ENCODE measurements at regions not wholly inside any gene's neighbourhood (a gene's known extent, or its start where the extent isn't known, plus 50 kb on each side); places are given as distances from the start of the nearest gene placed in this dataset.
A peak's percentile ranks its signal among the peaks of the same experiment; 100 is the strongest.
"Not testable (repeated sequence)": the region's sequence is repeated elsewhere in the genome, so short reads cannot be mapped to it uniquely, and the experiment has no call there.

DNA sequence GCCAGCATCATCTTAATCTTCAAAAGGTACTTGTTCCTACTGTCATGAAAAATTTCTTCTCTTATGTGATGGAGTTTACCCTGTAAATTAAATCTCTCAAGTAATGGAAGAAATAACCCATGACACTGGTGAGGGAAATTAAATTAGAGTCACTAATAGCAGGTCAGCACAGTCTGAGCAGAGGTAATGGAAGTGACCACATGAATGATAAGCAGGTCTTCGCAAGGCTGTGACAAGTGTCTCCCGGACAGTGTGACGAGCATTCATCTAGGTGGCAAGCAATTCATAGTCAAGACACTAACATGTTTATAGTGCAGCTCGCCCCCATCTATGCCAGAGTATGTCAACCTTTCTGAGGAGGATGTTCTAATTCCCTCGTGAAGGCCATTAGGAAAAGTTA is 249.2 kb downstream of the FRK start:
- DNase-seq (ENCODE audit: low read depth): no peak

DNA sequence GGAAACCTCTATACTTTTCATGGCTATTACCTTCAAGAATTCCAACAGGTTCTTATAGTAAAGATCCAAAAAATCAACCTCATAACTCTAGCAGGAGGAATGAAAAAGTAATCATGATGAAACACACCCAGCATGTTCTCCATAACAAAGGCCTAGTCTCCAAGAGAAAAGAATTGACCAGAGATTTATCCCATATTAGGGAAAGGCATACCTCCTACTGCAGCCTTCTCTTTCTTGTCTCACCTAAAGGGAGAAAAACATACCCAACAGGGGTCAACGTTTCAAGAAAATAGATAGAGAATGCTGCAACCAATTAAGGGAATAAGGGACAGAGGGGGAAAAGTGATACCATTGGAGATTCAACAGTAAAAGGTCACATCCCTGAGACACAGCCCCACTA is 262.5 kb downstream of the FRK start:
- no peak for DNase-seq (ENCODE audit: low read depth)

DNA sequence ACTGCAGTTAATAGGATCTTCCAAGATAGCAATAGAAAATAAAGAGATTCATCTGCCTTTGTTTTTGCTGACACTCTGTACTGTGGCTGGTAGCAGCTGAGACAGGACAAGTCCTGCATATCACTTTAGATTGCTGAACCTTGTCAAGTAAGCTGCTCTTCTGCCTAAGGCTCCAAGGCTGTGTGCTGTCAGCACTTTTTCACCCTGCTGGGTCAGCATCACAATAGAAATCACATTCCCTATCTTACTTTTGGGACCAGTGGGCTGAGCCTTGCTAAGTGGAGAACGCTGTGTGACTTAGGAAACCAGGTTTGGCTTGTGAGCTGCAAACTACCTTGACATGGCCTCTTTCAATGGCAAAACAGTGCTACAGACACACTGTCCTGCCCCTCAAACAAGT is 263.9 kb downstream of the FRK start:
- DNase-seq (ENCODE audit: low read depth): no peak

DNA sequence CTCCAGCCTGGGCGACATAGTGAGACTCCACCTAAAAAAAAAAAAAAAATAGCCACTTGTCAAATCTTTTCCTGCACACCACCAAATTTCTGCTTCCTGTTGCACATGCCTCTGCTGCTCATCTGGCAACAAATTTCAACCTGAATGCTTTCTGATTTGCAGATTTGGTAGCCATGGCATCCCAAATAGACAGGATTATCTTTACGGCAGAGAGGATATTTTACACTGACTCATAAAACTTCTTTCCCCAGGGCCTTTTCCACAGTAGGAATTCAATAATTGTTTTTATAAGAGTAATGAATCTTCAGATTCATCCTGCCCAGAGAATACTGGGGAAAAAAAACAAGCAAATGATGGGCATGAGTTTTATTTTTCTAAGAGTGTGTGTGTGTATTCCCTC is 264.6 kb downstream of the FRK start:
- no peak for DNase-seq (ENCODE audit: low read depth)

DNA sequence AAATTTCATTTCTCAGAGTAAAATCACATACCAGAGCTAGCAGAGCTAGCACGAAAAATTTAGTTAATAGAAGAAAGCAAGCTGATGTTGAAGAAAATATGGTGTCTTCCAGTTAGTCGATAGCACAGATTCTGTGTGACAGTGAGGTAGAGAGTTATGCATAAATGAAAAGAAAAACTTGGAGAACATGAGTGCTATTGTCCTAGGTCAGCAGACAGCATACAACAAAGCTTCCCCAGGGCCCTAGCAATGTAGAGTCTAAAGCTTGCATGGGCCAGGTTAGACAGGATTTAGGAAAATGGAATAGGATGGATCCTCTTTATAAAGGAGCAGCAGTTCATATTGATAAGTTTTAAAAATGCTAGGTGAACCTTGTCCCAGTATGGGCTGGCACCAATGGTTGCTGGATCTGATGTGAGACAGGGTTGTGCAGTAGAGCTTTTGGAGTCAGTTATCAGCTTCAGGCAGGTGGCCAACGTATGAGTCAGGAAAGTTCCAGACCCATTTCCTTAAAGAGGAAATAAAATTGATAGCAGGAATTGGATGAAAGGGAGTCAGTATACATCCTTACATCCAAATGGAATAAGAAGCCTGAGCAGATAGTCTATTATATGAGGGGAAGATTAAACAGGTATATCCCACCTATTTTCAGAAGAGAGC is 277.2 kb downstream of the FRK start:
- no peak for DNase-seq (ENCODE audit: low read depth)

GRCh38 chr6:115782612-115783011 is 278.1 kb downstream of the FRK start:
- DNase-seq (ENCODE audit: low read depth): no peak

GRCh38 chr6:115773741-115774140 is 286.9 kb downstream of the FRK start:
- no peak for DNase-seq (ENCODE audit: low read depth)

DNA sequence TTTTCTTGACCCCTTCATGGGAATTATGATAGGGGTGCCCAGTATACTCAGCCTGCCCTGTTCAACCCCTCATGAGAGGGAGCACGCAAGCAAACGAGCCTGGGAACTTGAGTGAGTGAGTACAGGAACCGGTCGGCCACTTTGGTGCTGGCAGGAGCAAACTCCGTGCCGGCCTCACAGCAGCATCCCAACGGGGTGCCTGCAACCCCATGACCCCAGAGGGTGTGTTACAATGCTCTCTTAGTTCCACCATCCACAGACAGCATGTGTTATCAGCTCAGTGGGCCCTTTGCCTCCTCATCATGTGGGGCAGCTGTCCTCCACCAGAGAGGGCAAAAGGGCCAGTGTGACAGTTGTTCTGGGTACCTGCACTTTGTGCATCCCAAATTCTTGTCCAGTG is 289.8 kb downstream of the FRK start:
- DNase-seq (ENCODE audit: low read depth): no peak

DNA sequence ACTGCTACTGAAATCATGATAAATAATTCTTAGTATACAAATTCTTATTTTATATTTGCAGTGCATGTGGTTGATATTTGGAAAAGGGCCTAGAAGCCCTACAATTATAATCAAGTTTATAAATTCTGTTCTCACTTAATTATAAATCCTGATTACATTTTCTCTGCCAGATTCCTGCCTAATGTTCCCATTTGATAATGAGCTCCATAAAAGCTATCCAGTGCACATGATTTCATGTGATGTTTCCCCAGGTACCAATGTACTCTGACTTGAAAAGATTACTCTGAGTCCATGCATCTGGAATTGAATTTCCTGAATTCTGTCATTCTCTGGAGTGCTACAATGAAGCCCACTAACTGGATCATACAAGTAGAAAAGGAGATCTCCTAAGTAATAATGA is 292.2 kb downstream of the FRK start:
- DNase-seq (ENCODE audit: low read depth): no peak

DNA sequence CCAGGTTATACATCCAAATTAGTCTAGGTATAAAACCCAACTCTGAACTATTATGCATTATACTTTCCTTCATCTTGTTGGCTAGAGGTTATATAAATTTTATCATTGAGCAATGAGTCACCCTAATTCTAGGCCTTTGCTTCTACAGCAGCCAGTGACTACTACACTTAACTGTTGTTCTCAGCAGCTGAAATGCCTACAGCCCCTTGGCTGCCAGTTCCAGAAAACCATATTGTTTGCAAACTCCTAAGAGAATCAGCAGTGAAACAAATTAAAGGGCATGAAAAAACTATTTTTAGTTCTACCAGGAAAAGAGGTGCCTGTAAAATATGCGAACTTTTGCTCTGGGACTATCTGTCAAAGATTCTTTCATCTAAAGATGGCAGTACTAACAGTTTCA is 292.8 kb downstream of the FRK start:
- DNase-seq (ENCODE audit: low read depth): no peak

DNA sequence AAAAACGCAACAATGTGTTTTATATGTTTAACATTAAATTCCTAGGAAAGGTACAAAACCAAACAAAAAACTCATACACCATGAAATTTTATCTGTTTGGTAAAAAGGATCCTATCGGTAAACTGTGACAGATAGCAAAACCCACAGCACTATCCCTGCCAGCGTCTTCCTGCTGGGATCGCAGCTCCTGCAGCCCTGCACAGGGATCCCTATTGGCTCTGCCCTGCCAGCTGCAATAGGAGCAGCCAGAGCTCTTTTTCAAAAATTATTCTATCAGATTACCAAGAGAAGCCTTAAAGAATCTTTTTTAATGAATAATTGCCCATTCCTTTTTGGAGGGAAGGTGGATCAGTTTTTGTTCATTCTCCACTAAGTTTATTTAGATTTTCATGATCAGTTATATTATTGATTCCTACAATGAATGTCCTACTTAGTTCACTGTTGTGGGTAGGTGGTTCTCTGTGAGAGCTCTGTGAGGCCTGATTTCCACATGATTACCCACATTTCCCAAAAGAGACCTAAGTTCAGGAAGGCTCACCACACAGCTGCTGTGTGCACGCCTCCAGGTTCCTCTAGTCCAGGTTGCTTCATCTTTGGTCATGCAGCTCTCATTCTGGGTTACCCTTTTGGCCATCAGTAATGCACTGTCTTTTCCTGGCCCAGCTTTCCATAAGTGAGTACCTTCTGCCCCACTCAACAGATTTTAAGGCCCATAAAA is 293.8 kb downstream of the FRK start:
- peak; percentile 45 for DNase-seq (ENCODE audit: low read depth)

- no peak for DNase-seq (ENCODE audit: low read depth)
Measured at GRCh38 chr6:115765966-115766365, 294.7 kb downstream of the FRK start.

- no peak for DNase-seq (ENCODE audit: low read depth)
Measured at GRCh38 chr6:115759051-115759450, 301.6 kb downstream of the FRK start.

- peak; percentile 1 for DNase-seq (ENCODE audit: low read depth)
Measured at GRCh38 chr6:115753446-115753845, 307.2 kb downstream of the FRK start.

- no peak for DNase-seq (ENCODE audit: low read depth)
Measured at GRCh38 chr6:115750946-115751345, 309.7 kb downstream of the FRK start.

GRCh38 chr6:115750292-115750691 is 310.4 kb downstream of the FRK start:
- no peak for DNase-seq (ENCODE audit: low read depth)

DNA sequence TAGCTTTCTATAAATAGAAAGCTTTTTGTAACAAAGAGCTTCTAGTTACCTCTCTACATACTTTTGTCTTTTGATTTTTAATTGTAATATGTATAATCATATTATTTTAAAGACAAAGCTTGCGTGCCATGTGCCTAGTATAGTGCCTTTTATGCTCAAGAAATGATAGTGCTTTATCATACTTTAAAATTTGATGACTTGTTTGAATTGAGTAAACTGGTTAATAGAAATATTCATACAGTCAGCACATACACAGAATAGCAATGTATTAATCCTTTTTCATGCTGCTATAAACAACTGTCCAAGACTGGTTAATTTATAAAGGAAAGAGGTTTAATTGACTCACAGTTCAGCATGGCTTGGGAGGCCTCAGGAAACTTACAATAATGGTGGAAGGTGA is 313.0 kb downstream of the FRK start:
- no peak for DNase-seq (ENCODE audit: low read depth)

DNA sequence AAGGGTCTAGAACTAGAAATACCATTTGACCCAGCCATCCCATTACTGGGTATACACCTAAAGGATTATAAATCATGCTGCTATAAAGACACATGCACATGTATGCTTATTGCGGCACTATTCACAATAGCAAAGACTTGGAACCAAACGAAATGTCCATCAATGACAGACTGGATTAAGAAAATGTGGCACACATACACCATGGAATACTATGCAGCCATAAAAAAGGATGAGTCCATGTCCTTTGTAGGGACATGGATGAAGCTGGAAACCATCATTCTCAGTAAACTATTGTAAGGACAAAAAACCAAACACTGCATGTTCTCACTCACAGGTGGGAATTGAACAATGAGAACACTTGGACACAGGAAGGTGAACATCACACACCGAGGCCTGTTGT is 314.1 kb downstream of the FRK start:
- DNase-seq (ENCODE audit: low read depth): not testable (repeated sequence)

DNA sequence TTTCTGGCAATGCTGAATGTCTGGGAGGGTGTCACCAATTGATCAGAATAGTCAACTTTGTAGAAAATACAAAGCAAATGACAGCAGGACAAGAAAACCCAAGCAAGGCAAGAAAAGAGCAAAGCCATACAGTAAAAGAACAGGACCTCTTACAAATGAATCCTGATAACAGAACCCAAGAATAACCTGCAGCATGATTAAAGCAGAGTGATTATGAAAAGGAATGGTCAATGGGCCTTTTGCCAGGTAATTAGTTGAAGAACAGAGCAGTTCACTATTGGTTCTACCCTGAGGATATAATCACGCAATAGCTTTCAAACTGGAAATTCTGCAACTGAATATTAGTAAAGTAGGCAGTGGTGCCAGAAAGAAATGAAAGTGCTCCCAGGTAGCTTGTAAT is 319.8 kb downstream of the FRK start:
- DNase-seq (ENCODE audit: low read depth): no peak

GRCh38 chr6:115735610-115736009 is 325.1 kb downstream of the FRK start:
- no peak for DNase-seq (ENCODE audit: low read depth)

DNA sequence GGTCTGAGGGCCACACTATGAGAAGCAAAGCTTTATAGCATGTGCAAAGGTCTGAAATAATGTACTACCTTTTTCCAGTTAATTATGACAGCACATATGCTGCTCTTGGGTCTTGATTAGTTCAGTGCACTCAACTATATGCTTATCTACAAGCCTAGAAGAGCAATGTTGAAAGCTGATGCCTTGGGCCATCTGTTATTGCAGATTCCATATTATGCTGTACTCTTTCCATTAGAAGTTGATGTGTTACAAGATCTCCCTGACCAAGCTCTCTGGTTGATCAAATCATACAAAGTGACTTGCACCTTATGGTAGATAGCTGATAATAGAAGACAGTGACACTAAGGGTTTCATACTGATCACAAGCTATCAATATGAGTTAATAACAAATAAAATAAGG is 327.3 kb downstream of the FRK start:
- no peak for DNase-seq (ENCODE audit: low read depth)

DNA sequence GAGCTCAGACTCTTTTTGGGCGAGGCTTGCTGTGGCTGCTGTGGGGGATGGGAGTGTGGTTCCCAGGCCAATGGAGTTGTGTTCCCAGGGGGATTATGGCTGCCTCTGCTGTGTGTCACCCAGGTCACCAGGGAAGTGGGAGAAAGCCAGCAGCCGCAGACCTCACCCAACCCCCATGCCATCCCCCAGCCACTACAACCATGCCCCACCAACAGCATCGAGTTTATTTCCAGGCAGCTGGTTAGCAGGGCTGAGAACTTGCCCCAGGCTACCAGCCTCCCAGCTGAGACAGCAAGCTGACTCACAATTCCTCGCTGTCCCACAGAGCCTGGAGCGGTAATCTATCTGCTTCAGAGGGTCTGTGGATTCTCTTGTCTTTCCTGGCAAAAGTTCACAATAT is 331.7 kb downstream of the FRK start:
- DNase-seq (ENCODE audit: low read depth): no peak

- DNase-seq (ENCODE audit: low read depth): no peak
Measured at GRCh38 chr6:115728171-115728570, 332.5 kb downstream of the FRK start.

- DNase-seq (ENCODE audit: low read depth): no peak
Measured at GRCh38 chr6:115721564-115721963, 339.1 kb downstream of the FRK start.
